Hematopoietic multipotent progenitor cell treated with erythropoietin and hydrocortisone succinate and interleukin-3 and kit ligand, for 15 days (in vitro differentiated cells): ENCODE measurements at regions not wholly inside any gene's neighbourhood (a gene's known extent, or its start where the extent isn't known, plus 50 kb on each side); places are given as distances from the start of the nearest gene placed in this dataset.
"Not testable (repeated sequence)": the region's sequence is repeated elsewhere in the genome, so short reads cannot be mapped to it uniquely, and the experiment has no call there.

Source experiments
- DNase-seq: peaks from one replicate; pipeline ENCODE4 v3.0.0-alpha.2; 2015; ENCODE audit warnings: low spot score

DNA sequence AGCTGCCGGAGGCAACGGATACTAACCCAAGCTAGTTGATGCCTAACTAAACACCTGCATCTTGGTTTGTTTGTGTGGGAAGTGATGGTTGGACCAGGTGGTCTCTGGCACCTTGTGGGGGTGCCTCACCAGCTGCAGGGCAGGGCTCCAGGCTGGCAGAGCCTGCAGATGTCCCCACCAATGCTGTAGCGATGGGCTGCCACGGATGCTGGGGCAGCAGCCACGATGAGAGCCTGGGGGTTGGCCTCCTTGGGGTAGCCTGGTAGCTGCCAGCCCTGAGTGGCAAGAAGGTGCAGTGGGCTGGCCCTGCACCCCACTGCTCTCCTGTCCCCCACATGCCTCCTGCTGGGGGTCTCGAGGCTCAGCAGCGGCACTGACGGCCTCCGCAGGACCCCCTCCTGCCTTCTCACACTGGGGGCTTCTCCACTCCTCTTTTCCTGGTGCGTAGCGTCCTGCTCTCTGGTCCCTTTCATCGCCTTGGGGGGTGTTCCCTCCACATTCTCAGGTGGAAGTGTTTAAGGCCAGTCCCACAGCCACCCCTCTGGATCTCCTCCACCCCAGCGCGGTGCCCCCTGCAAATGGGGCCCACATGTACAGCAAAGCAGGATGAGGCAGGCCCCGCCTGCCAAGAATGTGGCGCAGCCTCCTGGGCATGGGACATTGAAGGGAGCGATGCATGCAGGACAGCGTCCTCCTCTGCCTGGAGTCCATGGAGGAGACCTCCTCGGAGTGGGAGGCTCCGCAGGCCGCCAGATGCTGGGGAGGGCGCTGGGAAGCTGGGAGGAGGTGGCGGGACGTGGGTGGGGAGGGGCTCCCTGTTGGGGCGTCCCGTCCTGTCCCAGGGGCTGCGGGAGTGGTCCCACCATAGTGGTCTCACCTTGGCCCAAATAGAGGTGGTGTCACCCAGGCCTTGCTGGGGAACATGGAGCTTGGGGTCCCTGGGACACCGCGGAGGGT, 173.1 kb downstream of the ASB1 start:
- no peak for DNase-seq

DNA sequence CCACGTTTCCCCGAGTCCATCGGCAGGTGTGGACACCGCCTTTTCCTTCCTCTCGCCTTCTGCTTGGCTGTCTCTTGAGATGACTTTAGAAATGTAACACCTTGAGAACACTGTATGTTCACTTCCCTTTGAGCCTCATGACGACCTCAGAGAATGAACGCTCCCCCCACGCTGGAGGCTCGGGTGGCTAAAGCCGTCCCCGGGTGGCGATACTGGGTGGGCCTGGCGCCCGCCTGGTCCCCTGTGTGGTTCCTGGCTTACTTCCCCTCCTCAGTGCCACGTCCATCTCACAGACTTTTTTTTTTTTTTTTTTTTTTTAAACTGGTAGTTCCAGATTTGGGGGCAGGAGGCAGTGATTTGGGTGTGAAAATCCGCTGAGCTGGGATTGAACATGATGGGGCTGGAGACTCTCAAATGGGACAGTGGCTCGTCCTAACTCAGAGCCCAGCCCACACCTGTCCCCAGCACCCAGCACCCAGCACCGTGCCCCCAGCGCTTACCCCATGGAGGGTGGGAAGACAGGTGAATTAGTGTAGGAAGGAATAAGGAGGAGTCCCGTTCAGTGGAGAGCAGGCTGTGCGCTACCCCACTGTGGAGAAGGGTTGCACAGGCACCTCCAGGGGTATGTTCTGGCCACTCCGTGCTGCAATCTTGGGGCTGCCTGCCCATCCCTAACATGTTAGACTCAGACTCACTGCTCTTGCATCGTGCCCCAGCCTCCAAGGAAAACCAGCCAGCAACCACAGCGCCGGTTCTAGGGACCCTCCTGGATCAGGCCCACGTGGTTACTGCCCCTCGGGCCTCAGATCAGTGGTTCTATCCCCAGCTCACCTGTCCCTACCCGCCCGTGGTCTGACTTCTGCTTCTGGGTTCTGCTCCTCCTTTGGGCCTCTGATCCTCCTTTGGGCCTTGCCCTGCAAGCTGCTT, 174.0 kb downstream of the ASB1 start:
- no peak for DNase-seq

DNA sequence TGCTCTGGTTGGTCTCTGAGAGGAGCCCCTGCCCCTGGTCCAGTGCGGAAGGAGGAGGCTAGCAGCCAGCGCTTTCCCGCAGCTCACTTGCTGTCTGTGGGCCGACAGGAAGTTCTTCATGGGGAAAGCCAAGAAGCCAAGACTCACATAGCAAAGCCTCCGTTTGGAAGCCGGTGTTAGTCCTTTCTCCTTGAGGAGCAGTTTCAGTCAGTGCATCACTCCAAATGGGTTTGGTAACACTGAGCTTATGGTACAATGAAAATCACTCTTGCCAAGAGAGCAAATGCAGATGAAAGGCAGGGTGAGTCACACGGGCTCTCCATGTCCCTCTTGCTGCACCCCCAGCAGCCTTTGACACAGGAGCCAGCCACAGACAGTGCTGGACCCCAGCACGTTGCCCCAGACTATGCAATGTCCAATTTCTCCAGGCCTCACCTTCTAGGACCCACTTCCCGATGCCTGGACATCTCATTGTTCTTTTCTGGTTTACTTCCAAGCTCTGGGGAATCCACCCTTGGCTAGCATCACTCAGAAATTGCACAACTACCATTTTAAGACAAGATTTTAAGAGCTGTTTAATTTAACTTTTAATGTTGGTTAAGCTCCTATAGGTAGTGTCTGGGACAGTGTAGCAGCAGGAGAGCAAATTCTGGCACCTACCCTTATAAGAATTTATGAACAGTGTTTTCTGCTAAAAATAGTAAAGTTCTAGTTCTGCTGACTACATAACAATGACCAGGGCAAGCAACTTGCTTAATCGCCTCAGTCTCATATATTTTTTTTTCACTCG, 174.9 kb downstream of the ASB1 start:
- DNase-seq: no peak

DNA sequence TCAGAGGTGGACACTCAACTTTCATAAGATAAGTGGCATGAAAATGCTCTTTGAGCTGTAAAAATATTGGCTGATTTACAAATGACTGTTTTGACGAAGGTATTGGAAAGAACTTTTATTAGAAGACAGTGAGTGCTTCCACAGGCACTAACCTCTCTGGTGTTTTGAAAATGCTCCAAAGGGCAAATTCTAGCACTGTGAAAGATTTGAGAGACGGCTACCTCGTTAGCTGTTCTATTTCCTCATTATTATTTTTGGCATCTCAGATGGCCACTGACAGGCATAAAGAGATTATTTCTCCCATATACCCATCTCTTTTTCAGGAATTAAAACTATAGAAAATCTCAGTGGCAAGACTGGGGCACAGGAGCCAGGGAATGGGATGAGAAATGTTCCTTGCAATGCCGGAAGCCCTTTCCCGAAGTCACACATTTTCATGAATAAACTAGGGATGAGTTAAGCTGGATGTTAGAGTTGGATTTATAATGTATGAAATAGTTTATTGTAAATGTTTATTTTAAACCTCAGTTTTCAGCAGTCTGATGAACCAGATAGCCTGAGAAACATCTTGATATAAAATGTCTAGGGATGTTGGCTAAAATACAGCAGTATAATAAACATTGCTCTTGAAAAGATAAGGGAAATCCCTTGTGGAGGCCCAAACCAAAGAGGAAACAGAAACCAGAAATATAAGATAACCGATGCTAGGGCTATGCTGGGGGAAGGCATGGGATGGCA, 175.7 kb downstream of the ASB1 start:
- DNase-seq: no peak

DNA sequence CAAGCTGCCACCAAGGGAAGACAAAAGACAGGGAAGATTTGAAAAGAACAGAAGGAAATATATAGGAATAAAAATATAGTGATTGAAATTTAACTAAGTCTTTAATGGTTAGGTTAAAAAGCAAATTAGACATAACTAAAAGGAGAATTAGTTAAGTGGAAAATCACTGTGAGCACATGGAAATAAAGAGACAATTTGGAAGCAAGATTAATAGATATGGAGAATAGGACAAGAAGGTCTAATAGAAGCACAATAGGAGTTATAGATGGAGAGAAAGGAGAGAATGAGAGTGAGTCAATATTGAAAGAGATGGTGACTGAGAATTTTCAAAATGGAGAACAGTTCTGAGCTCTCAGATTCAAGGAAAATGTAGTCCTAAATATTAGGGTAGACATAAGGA, 176.9 kb downstream of the ASB1 start:
- DNase-seq: no peak

DNA sequence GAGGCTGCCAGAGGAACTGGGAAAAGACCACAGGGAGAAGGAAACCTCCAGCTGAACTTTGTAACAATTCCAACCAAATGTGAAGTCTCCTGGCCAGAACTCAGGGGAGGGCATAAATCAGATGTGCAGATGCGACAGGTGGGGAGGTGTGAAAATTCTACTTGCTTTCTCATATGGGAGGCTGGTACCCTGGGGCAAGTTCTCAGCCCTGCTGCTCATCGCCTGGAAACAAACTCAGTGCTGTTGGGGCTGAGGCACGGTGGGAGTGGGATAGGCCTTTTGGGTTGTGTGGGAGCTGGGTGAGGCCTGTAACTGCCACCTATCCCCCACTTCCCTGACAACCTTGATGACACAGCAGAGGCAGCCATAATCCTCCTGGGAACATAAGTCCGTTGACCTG, 179.6 kb downstream of the ASB1 start:
- no peak for DNase-seq

DNA sequence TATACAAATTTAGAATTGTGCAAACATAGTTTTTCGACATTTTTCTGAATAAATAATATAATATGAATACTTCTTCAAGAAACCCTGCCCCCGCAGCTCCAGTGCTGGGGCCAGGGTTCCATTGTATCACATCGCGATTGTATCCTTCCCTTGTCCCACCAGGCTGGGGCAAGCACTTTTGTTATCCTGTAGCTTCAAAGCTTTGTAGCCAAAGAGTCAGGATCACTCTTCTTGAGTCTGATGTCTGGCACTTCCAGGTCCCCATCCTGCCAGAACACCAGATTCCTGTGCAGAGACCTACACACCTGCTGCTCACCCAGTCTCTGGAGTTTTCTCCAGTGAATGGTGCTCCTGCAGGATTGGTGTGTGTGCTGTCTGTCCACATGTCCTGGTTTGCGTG, 186.9 kb downstream of the ASB1 start:
- no peak for DNase-seq

DNA sequence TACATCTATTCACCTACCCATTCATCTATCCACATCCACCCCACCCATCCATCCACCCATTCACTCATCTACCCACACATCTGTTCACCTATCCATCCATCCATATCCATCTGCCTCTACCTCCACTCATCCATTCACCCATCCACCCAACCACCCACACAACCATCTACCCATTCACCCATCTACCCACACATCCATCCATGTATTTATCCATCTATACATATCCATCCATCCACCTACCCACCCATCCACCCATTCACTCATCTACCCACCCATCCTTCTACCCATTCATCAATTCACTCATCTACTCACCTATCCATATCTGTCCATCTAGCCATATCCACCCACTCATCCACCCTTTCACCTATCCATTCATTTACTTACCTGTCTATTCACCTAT, 187.6 kb downstream of the ASB1 start:
- no peak for DNase-seq

DNA sequence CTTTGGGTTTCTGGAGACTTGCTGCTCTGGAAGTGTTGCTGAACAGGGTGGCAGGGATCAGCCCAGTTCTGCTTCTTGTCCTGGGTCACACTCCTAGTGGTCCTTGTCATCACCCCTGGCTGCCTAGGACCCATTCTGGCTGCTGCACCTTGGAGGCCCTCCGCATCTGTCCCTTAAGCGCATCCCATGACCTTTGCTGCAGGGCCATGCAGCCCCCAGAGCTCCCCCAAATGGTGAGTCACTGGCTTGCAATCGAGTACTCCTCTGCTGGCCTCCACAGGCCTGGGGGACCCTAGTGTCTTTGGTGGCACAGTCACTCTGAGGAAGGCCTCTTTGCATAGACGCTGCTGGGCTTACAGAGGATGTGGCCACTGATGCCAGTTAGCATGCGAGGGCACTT, 188.5 kb downstream of the ASB1 start:
- no peak for DNase-seq

DNA sequence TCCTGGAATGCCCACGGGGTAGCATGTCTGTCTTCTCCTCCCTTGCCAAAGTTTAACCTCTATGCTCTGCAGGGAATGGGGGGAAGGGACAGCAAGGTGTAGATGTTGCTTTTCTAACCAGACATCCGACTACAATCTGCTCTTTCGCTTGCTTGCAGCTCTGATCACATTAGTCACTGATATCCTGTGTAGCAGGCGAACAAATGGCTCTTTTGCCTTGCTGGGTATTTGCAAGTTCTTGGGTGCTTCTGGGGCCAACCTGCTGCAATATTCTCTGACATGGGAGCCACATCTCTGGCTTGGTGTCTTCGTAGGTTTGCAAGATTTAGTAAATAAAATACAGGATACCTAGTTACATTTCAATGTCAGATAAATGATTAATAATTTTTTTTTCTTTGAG, 190.0 kb downstream of the ASB1 start:
- no peak for DNase-seq

DNA sequence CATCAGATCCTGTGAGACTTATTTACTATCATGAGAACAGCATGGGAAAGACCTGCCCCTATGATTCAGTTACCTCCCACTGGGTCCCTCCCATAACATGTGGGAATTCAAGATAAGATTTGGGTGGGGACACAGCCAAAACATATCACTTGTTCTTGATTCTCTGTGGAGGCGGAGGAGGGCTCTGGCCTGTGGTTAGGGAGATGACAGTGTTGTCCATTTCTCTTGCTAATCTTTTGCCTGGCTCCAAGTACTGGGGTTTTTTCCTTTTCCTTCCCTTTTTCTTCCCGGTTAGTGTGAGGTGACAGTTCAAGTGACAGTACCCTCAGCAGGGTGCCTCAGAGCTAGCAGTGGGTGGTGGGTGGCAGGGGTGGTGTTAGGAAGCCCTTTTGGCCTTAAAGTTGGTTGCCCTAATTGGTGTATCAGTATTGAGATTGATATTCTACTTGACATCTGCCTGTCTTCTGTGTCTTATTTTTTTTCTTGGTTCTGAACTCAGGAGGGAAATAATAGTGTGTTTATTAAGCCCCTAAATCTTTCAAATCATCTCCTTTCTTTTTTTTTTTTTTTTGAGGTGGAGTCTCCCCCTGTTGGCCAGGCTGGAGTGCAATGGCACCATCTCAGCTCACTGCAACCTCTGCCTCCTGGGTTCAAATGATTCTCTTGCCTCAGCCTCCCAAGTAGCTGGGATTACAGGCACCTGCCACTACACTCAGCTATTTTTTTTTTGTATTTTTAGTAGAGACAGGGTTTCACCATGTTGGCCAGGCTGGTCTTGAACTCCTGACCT, 192.0 kb downstream of the ASB1 start:
- not testable (repeated sequence) for DNase-seq

DNA sequence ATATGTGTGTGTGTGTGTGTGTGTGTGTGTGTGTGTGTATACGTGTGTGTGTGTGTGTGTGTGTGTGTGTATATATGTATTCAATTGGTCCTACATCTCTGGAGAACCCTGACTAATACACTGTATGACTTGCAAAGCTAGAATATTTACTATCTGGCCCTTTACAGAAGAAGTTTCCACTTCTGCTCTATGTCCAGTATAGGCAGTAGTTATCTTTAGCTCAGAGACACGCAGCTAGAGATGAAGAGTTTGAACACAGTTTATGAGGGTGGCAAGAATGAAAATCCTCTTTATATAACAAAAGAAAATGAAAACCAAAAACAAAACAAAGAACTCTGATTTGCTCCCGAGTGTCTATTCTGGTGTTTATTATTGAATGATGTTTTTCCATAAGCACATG, 201.2 kb downstream of the ASB1 start:
- DNase-seq: no peak

DNA sequence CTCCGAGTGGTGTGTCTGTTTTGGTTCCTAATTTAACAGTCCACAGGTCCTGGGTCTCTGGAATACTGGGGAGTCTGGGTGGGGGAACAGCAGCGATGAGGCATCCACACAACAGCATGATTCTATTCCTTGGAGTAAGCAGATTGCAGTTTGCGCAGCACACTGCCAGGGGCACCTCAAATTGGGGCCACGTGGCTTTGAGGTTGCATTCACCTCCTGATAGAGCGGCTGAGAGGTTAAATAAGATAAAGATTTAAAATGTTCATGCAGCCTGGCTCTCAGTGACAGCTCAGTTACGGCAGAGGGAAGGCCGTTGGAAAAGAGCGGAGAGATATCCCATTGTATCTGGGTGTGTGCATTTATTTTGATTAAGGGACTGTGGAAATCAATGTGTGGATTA, 202.3 kb downstream of the ASB1 start:
- no peak for DNase-seq

DNA sequence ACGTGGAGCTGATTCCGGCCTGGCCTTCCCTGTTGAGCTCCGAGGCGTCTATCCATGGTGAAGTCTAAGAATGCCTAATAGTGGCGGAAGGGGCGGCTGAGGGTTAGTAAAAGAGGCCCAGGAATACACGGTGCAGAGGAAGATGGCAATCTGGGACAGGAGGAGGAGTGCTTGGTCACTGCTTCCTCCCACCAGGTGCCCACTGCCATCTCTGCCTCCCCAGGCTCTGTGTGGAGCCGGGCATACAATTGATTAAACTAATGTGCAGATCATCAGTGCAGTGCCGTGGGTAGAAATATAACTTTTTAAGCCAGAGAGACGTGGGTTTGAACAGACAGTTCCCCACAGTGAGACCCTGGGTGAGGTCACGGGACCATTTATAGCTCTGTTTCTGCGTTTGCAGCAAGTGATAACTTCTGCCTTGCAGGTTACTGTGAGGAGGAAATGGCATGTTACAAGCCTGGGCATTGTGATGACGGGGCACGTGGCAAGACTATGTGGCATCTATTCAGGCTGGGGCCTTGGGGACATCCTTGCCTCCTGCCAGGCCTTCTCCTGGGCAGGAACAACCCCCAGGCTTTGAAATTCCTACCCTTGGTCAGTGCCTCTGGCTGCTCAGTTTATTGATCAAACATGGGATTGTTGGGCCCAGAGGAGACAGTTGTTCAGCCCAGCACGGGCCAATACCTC, 204.9 kb downstream of the ASB1 start:
- DNase-seq: no peak

DNA sequence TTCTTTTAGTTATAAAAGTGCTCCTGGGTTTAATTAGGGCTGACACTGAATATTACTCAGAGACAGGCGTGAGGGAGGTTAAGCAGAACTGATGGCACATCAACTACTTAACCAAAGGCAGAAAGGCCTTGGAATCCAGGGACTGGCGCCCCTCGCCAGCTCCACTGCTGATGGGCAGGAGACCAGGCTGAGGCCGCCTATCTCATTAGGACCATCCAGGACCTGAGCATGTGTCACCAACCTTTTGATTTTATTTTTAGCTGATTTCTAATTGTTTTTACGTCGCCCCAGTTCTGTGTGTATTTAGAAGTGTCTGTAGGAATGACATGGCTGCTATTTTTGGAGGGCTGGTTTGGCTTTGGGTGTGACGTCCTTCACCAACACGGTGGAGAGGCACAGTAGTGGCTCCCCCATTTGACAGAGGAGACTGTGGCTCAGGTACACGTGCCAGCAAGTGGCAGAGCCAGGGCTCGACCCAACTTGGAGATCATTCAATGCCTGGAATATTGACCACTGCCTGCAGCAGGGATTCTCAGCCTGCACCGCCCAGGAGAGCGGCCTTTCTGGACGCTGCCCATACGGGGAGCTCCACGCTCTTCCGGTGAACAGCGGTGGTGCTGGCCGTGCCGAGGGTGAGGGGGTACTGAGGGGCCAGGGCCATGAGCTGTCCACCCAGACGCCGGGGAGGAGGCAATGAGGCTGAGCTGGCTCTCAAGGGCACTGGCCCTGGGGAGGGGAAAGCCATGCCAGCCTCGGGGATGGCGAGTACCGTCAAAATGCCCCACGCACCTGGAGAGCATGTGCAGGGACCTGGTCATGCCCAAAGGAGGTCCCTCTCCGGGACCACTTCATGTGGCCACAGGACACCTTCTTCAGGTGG, 205.7 kb downstream of the ASB1 start:
- no peak for DNase-seq

DNA sequence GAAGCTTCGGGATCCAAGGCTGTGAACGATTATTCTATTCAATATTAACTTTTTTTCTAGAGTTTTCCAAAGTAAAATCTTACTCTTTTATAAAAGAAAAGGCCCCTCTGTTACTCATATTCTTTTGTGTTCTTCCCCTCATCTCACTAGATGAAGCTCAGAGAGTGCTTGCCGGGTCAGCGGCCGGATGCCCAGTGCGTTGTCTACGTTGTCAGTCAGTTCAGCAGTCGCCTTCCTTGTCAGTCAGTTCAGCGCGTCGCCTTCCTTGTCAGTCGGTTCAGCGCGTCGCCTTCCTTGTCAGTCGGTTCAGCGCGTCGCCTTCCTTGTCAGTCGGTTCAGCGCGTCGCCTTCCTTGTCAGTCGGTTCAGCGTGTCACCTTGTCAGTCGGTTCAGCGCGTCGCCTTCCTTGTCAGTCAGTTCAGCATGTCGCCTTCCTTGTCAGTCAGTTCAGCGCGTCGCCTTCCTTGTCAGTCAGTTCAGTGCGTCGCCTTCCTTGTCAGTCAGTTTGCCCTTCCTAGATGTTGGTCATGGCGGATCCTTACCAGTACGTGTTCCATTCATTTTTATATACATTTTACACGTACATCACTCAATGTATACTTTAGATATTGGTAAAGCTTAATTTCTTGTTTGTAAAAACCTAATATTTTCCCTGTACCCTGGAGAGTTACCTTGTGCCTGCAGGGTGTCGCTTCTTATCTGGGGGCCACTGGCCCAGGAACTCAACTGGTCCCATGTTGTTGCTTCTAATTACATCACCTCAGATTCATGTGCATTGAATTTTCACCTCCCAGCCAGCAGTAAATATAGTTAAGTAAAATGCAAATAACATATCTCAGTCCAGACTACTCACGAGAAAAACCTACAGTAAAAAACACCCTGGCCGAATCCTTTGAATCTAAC, 206.9 kb downstream of the ASB1 start:
- no peak for DNase-seq

DNA sequence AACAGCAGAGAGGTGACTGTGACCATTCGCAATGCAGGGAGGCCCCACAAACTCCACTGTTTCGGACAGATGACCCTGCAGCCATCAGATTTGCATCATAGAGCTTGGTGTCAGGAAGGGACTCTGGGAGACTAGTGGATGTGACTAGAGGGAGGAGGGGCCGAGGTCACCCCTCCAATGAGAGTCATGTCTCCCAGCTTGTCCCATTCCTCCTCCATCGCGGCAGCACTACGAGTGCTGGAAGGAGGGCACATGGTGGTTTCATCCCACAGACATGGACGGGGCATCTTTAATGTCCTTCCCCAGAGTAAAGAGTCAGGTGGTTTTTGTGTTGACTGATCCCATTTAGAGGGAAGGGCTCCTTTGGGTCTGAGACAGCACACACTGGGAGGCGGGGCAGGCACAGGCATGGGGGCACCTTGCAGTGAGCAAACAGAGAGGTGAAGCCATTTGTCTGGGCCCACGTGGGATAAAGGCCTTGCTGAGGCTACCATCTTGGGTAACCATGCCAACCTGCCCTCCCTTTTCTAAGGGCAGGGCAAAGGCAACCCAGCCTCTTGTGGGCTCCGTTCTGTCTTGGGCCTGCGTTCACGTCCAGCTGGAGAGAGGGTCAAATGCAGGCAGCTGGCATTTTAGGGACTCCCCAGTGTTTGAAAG, 208.1 kb downstream of the ASB1 start:
- no peak for DNase-seq
